Fibroblast of the aortic adventitia (primary cell): ENCODE measurements at regions not wholly inside any gene's neighbourhood (a gene's known extent, or its start where the extent isn't known, plus 50 kb on each side); places are given as distances from the start of the nearest gene placed in this dataset.
"Not testable (repeated sequence)": the region's sequence is repeated elsewhere in the genome, so short reads cannot be mapped to it uniquely, and the experiment has no call there.

Source experiments
- DNase-seq: peaks from one replicate; pipeline ENCODE4 v3.0.0-alpha.2; 2010; ENCODE audit warnings: low read depth
- H3K4me3 ChIP-seq: 2 replicates; pipeline ENCODE4 v1.5.1; 2011; ENCODE audit warnings: low read depth, mild to moderate bottlenecking, control low read depth, low read length, moderate library complexity
- CTCF ChIP-seq: IDR thresholded peaks from 2 replicates; pipeline ENCODE4 v1.5.1; 2011; ENCODE audit warnings: mild to moderate bottlenecking, low read length, control low read depth, inconsistent platforms; ENCODE audit not compliant: insufficient read depth

GRCh38 chr13:76271728-76272232 lies 614.4 kb downstream of the KCTD12 start:
- TF ChIP-seq CTCF: no peak
- DNase-seq: no peak
- H3K4me3 ChIP-seq: no peak overlapping the region

DNA sequence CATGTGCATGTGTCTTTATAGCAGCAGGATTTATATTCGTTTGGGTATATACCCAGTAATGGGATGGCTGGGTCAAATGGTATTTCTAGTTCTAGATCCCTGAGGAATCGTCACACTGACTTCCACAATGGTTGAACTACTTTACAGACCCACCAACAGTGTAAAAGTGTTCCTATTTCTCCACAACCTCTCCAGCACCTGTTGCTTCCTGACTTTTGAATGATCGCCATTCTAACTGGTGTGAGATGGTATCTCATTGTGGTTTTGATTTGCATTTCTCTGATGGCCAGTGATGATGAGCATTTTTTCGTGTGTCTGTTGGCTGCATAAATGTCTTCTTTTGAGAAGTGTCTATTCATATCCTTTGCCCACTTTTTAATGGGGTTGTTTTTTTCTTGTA lies 617.9 kb downstream of the KCTD12 start:
- not testable (repeated sequence) for H3K4me3 ChIP-seq, DNase-seq

- H3K4me3 ChIP-seq: no peak overlapping the region
- TF ChIP-seq CTCF: no peak
- DNase-seq: no peak
These were observed 619.0 kb downstream of the KCTD12 start for GRCh38 chr13:76267216-76267615.

- TF ChIP-seq CTCF: no peak
- no peak for DNase-seq
- no peak overlapping the region for H3K4me3 ChIP-seq
These were observed 619.6 kb downstream of the KCTD12 start for GRCh38 chr13:76266561-76266960.

- no peak for TF ChIP-seq CTCF
- DNase-seq: no peak
- no peak overlapping the region for H3K4me3 ChIP-seq
These were observed 614.1 kb downstream of the LMO7 start for GRCh38 chr13:76250211-76250610.

DNA sequence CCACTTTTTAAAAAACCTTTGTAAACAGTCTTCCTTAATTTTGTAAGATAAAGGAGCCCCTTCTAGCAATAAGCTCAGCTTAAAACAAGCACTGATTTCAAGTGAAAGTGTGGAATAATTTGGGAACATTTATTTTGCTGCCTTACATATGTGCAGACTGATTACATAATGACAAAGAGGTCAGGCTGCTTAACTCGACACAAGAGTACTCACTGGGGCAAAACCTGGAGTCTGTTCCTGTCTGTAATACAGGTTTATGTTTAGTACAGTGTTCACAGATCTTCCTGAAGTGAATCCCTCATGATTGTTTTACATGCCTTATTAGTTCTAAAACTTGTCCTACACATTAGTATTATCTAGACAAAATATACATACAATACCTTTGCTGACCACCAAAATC lies 609.8 kb downstream of the LMO7 start:
- TF ChIP-seq CTCF: no peak
- no peak for DNase-seq
- H3K4me3 ChIP-seq: no peak overlapping the region

- no peak for DNase-seq
- TF ChIP-seq CTCF: no peak
- H3K4me3 ChIP-seq: no peak overlapping the region
These were observed 609.1 kb downstream of the LMO7 start for GRCh38 chr13:76245211-76245610.

DNA sequence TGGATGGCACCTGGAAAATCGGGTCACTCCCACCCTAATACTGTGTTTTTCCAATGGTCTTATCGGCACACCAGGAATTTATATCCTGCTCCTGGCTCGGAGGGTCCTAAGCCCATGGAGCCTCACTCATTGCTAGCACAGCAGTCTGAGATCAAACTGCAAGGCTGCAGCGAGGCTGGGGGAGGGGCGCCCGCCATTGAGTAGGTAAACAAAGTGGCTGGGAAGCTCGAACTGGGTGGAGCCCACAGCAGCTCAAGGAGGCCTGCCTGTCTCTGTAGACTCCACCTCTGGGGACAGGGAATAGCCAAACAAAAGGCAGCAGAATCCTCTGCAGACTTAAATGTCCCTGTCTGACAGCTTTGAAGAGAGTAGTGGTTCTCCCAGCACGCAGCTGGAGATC lies 607.0 kb downstream of the LMO7 start:
- not testable (repeated sequence) for H3K4me3 ChIP-seq, DNase-seq
